ENCODE measurements at regions not wholly inside any gene's neighbourhood (a gene's known extent, or its start where the extent isn't known, plus 50 kb on each side); places are given as distances from the start of the nearest gene placed in this dataset.
"Not testable (repeated sequence)": the region's sequence is repeated elsewhere in the genome, so short reads cannot be mapped to it uniquely, and the experiment has no call there.

DNA sequence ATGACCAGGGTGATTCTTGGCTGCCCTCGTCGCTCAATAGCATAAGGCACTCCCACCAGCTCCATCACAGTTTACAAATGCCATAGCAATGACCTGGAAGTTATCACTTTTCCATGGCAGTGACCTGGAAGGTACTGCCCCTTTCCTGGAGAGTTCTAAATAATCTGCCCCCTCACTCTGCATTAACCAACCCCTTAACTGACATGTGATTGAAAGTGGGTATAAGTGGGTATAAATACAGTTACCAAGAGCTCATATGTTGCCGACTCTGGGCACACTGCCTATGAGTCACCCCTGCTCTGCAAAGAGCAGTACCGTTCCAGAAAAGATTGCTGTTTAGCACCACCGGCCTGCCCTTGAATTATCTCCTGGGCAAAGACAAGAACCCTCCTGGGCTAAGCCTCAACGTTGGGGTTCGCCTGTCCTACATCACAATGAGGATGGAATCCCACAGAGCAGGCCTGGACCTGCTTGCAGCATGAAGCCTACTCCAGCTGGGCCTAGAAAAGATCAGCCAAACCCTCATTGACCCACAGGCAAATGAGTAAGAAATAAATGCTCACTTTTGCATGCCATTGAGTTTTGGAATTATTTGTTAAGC is 95.2 kb upstream of the SEC14L1 start:
- WGBS, 2 donors = 79 to 93% methylated on average over 7 of the region's 7 CpGs
- intact Hi-C loops (cut with DNase I) = no loop called here
- TF ChIP-seq CTCF (IDR thresholded peaks at IDR 0.05) = no peak
- Histone ChIP-seq H3K9me3 (no peaks in the 10 kb centered on the region), H3K27me3 (no peaks in the 10 kb centered on the region), H3K4me3 (no peak overlapping the region), H3K36me3 (no peaks in the 10 kb centered on the region), H3K4me1 (no peaks in the 10 kb centered on the region), H3K27ac (no peak overlapping the region)
- FAIRE-seq = no peak
- no peak for ATAC-seq
- no peak for DNase-seq

DNA sequence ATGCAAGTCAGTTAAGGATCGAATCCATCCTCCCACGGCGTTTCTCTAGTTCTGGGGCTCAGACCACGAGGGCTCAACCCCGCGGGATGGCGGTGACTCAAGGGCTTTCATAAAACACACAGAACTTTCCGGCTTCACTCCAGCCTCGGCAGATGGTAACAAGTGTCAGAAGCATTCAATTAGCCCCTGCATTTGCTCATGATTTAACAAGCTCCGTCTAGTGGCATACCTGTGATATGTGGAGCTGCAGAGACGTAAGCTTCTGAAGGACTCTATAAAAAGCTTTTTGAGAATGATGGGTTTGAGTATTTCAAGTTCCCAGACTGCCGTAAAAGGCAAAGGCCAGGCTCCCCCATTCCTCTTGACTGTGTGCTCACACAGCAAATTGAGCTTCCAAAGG is 91.3 kb upstream of the SEC14L1 start:
- Histone ChIP-seq H3K27me3 (no peaks in the 10 kb centered on the region), H3K27ac (no peak overlapping the region), H3K4me3 (no peak overlapping the region), H3K4me1 (no peaks in the 10 kb centered on the region), H3K9me3 (no peaks in the 10 kb centered on the region), H3K36me3 (no peaks in the 10 kb centered on the region)
- DNase-seq (no peak), FAIRE-seq (no peak), ATAC-seq (no peak)
- 33 to 44% methylated on average over 12 of the region's 12 CpGs for WGBS, 2 donors
- no peak for TF ChIP-seq CTCF (IDR thresholded peaks at IDR 0.05)
- intact Hi-C loops (cut with DNase I) = no loop called here

DNA sequence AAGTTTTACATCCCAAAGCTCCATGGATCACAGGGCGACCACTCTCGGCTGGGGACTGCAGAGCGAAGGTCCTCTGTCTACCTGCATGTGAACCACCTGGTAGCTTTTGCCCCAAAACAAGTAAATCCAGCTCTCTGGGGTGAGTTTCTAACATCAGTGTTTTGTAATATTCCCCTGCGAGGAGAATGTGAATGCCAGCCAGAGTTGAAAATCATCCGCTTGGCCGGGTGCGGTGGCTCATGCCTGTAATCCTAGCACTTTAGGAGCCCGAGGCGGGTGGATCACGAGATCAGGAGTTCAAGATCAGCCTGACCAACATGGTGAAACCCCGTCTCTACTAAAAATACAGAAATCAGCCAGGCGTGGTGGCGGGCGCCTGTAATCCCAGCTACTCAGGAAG is 89.9 kb upstream of the SEC14L1 start:
- H3K9me3 ChIP-seq, DNase-seq, H3K4me3 ChIP-seq, H3K4me1 ChIP-seq, FAIRE-seq, ATAC-seq, H3K27me3 ChIP-seq, H3K36me3 ChIP-seq, H3K27ac ChIP-seq: not testable (repeated sequence)
- 69 to 83% methylated on average over 14 of the region's 14 CpGs for WGBS, 2 donors
- intact Hi-C loops (cut with DNase I) = loop anchor here (5.0 to 10.0 kb wide), 3 partner anchors 176 to 186 kb away; partner anchors contain the start of gene MGAT5B (in 1 of the 3)

DNA sequence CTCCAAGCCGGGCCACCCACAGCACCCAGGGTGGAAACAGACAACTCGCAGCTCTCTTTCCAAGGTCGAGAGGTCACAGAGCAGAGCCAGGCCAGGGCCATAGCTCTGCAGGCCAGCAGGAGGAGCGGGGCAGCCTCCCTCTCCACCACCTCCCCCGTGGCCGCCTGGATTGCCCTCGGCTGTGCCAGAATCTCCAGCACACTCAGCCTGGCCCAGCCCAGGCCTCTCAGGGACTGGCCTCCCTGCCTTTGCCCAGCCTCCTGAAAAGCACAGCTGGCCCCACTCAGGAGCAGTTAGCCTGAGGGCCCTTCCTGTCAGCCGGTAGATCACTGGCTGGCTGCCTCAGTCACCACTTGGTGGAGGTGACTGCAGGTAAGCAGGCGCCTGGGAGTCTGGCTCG is 85.8 kb upstream of the SEC14L1 start:
- DNase-seq (no peak), FAIRE-seq (no peak), ATAC-seq (no peak)
- no peak overlapping the region for H3K27ac ChIP-seq
- intact Hi-C loops (cut with DNase I) = loop anchor here (5.0 to 10.0 kb wide), 3 partner anchors 180 to 190 kb away; partner anchors contain the start of gene MGAT5B (in 1 of the 3)
- H3K27me3 ChIP-seq = peaks cover 0 to 8% (median 0%) of the 10 kb centered on the region in 4 donors
- TF ChIP-seq CTCF (IDR thresholded peaks at IDR 0.05) = no peak
- H3K9me3 ChIP-seq = no peaks in the 10 kb centered on the region
- WGBS, 2 donors = 56 to 58% methylated on average over 7 to 10 of the region's 10 CpGs
- H3K4me3 ChIP-seq = no peak overlapping the region
- H3K36me3 ChIP-seq = no peaks in the 10 kb centered on the region
- no peaks in the 10 kb centered on the region for H3K4me1 ChIP-seq

DNA sequence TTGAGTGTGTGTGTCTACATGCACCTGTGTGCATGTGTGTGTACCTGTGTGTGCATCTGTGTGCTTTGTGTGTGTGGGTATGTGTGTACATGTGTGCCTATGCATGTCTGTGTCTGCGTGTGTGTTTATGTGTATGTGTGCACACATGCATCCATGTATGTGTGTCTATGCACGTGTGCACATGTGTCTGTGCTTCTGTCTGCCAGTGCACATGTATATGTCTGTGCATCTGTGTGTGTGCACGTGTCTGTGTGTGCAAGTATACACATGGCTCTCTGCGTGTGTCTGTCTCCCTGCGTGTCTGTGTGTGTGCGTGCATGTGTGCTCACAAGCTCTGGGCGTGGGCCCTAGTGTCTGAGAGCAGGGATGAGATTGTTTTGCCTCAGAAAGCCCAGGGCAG is 85.3 kb upstream of the SEC14L1 start:
- WGBS, 2 donors = 72 to 76% methylated on average over 7 of the region's 7 CpGs
- no peaks in the 10 kb centered on the region for H3K36me3 ChIP-seq
- peaks cover 0 to 8% (median 0%) of the 10 kb centered on the region in 4 donors for H3K27me3 ChIP-seq
- FAIRE-seq (no peak), ATAC-seq (no peak), DNase-seq (no peak)
- H3K4me3 ChIP-seq = no peak overlapping the region
- no peak overlapping the region for H3K27ac ChIP-seq
- no peaks in the 10 kb centered on the region for H3K9me3 ChIP-seq
- no peak for TF ChIP-seq CTCF (IDR thresholded peaks at IDR 0.05)
- no peaks in the 10 kb centered on the region for H3K4me1 ChIP-seq
- intact Hi-C loops (cut with DNase I) = loop anchor here in 2 of 3 donors (10.0 kb wide), 2 partner anchors 181 to 191 kb away; partner anchors contain the start of gene MGAT5B (in 1 of the 2)
